Panc1 (cell line): ENCODE measurements at regions not wholly inside any gene's neighbourhood (a gene's known extent, or its start where the extent isn't known, plus 50 kb on each side); places are given as distances from the start of the nearest gene placed in this dataset.
"Not testable (repeated sequence)": the region's sequence is repeated elsewhere in the genome, so short reads cannot be mapped to it uniquely, and the experiment has no call there.

Experiments used
- ATAC-seq: fragments of 200-7000 bp; cut with Tn5 transposase; 2 replicates; pipeline ENCODE4 v1.9.1; 2020; ENCODE audit warnings: mild to moderate bottlenecking, moderate library complexity
- BruUV-seq: library from RNA; stranded (reverse); fragments of 400-500 nt; replicated peaks from 2 replicates; lab custom pipeline; 2021; lab: Mats Ljungman, UMichigan
- CTCF ChIA-PET: fragments of 300-600 bp; sonication (Branson Sonifier 250); formaldehyde crosslinking; loops from one replicate; lab custom pipeline; 2022; ENCODE audit warnings: antibody characterized with exemption; lab: Charles Lee
- POLR2A ChIA-PET: fragments of 300-600 bp; sonication (Branson Sonifier 250); formaldehyde crosslinking; loops from one replicate; lab custom pipeline; 2022; ENCODE audit warnings: antibody characterized with exemption; lab: Charles Lee
- DNase-seq: peaks from one replicate; pipeline ENCODE4 v3.0.0-alpha.2; 2010; ENCODE audit warnings: low read depth, low spot score
- H3K27ac ChIP-seq: 2 replicates; pipeline ENCODE4 v1.5.1; 2011; ENCODE audit warnings: mild to moderate bottlenecking, low read length, inconsistent platforms
- H3K27me3 ChIP-seq: fragments of 200-500 bp; sonication (Bioruptor generic); 2 replicates; pipeline ENCODE4 v1.6.0; 2014; ENCODE audit warnings: low read length, inconsistent platforms; ENCODE audit not compliant: control insufficient read depth, insufficient read depth
- H3K36me3 ChIP-seq: fragments of 200-500 bp; sonication (Bioruptor generic); 2 replicates; pipeline ENCODE4 v1.5.1; 2014; ENCODE audit warnings: inconsistent platforms, mild to moderate bottlenecking, low read length, moderate library complexity; ENCODE audit not compliant: control insufficient read depth, insufficient read depth
- H3K4me1 ChIP-seq: 2 replicates; pipeline ENCODE4 v1.5.1; 2011; ENCODE audit warnings: inconsistent platforms, mild to moderate bottlenecking, low read length, moderate library complexity; ENCODE audit not compliant: control insufficient read depth, insufficient read depth
- H3K4me3 ChIP-seq, 2 experiments: 2 replicates each; pipeline ENCODE4 v1.5.1; 2011 to 2012; ENCODE audit warnings: low read depth in 2 of 2, low read length in 2 of 2, mild to moderate bottlenecking in 2 of 2, inconsistent platforms in 1 of 2, moderate library complexity in 1 of 2
- H3K9me3 ChIP-seq: fragments of 200-500 bp; sonication (Bioruptor generic); 2 replicates; pipeline ENCODE4 v1.5.1; 2014; ENCODE audit warnings: low read depth, mild to moderate bottlenecking, inconsistent platforms, low read length, moderate library complexity; ENCODE audit not compliant: control insufficient read depth, insufficient read depth
- CTCF ChIP-seq: fragments of 450-650 bp; IDR thresholded peaks from 2 replicates; pipeline ENCODE4 v1.5.1; 2017; ENCODE audit warnings: mild to moderate bottlenecking
- POLR2AphosphoS5 ChIP-seq: IDR thresholded peaks from 2 replicates; pipeline ENCODE4 v1.6.1; 2012; ENCODE audit warnings: mild to moderate bottlenecking, low read depth, low read length, moderate library complexity
- REST ChIP-seq, 2 experiments: IDR thresholded peaks; 2 replicates each; pipeline ENCODE4 v1.6.1; 2011 to 2012; ENCODE audit warnings: low read depth in 2 of 2, control low read depth in 1 of 2, low read length in 1 of 2, mild to moderate bottlenecking in 1 of 2, moderate library complexity in 1 of 2; ENCODE audit not compliant: insufficient read depth in 1 of 2
- SIN3A ChIP-seq: IDR thresholded peaks from 2 replicates; pipeline ENCODE4 v1.6.1; 2012; ENCODE audit warnings: low read depth, mild to moderate bottlenecking, low read length, moderate library complexity, borderline replicate concordance; ENCODE audit not compliant: insufficient read depth
- TCF7L2 ChIP-seq: IDR thresholded peaks from 2 replicates; pipeline ENCODE4 v1.6.1; 2011; ENCODE audit warnings: mild to moderate bottlenecking, low read depth, low read length, inconsistent platforms
- in situ Hi-C: cut with HindIII; loops from 2 replicates; pipeline ENCODE4 v1.10.0; 2016; ENCODE audit warnings: low sequenced_read_pairs, low pct_unique_long_range_greater_than_20kb
- intact Hi-C: fragments of 100-400 bp; cut with micrococcal nuclease; formaldehyde crosslinking; loops from one replicate; pipeline ENCODE4 v1.10.0; 2022; ENCODE audit not compliant: unreplicated experiment

- Histone ChIP-seq H3K27ac (no peak overlapping the region), H3K36me3 (no peaks in the 10 kb centered on the region), H3K4me3 (no peak overlapping the region), H3K27me3 (no peaks in the 10 kb centered on the region), H3K9me3 (no peaks in the 10 kb centered on the region), H3K4me1 (no peaks in the 10 kb centered on the region)
- ATAC-seq (no peak), DNase-seq (no peak)
- ChIA-PET CTCF (no interaction called here), POLR2A (no interaction called here)
- in situ Hi-C loops: no loop called here
- intact Hi-C loops: no loop called here
- TF ChIP-seq CTCF (no peak), TCF7L2 (no peak), REST (IDR thresholded peaks at IDR 0.05; ENCODE audit: insufficient read depth in 1 of 2, low read depth in 2 of 2, low read length in 1 of 2) (no peak), SIN3A (no peak)
- no TSS peak for BruUV-seq
Observed at GRCh38 chr14:53715193-53715721, 241.4 kb downstream of the BMP4 start.

GRCh38 chr14:53714495-53715192 lies 242.0 kb downstream of the BMP4 start:
- no peaks in the 10 kb centered on the region for H3K27me3 ChIP-seq
- H3K9me3 ChIP-seq: no peaks in the 10 kb centered on the region
- no peaks in the 10 kb centered on the region for H3K4me1 ChIP-seq
- ATAC-seq (no peak), DNase-seq (no peak)
- intact Hi-C loops: no loop called here
- H3K27ac ChIP-seq: no peak overlapping the region
- ChIA-PET POLR2A (interaction anchor here (0.5 kb wide), 1 partner anchor 920 kb away, joined by 4 read pairs; no protein-coding TSS in a partner anchor), CTCF (no interaction called here)
- BruUV-seq: no TSS peak
- no peaks in the 10 kb centered on the region for H3K36me3 ChIP-seq
- in situ Hi-C loops: no loop called here
- TF ChIP-seq REST (IDR thresholded peaks at IDR 0.05; ENCODE audit: insufficient read depth in 1 of 2, low read depth in 2 of 2, low read length in 1 of 2) (no peak), TCF7L2 (no peak), CTCF (no peak), POLR2AphosphoS5 (no peak), SIN3A (no peak)
- H3K4me3 ChIP-seq: no peak overlapping the region

- DNase-seq, H3K9me3 ChIP-seq, in situ Hi-C loops, POLR2A ChIA-PET, H3K36me3 ChIP-seq, intact Hi-C loops, H3K4me3 ChIP-seq, H3K4me1 ChIP-seq, CTCF ChIA-PET, BruUV-seq, H3K27me3 ChIP-seq, H3K27ac ChIP-seq, ATAC-seq: not testable (repeated sequence)
Observed at GRCh38 chr14:53712901-53713300, 243.7 kb downstream of the BMP4 start.
